Thymus (tissue), 11 donors: ENCODE measurements at regions not wholly inside any gene's neighbourhood (a gene's known extent, or its start where the extent isn't known, plus 50 kb on each side); places are given as distances from the start of the nearest gene placed in this dataset.

Experiments used
- DNase-seq, 9 donors: peaks; one replicate each; pipeline ENCODE4 v3.0.0-alpha.2; 2013; ENCODE audit warnings: low spot score in 9 of 9, low read depth in 6 of 9, missing footprints in 1 of 9
- H3K27ac ChIP-seq, 2 donors: one replicate each; pipeline ENCODE4 v1.5.1; 2013; ENCODE audit warnings: control low read depth in 1 of 2, low read depth in 1 of 2, low read length in 1 of 2, mild to moderate bottlenecking in 1 of 2, moderate library complexity in 1 of 2
- H3K27me3 ChIP-seq, 2 donors: one replicate each; pipeline ENCODE4 v1.5.1; 2013; ENCODE audit warnings: low read length in 1 of 2; ENCODE audit not compliant: control insufficient read depth in 2 of 2, insufficient read depth in 1 of 2
- H3K36me3 ChIP-seq, 2 donors: one replicate each; pipeline ENCODE4 v1.5.1; 2013; ENCODE audit warnings: low read length in 1 of 2, mild to moderate bottlenecking in 1 of 2, moderate library complexity in 1 of 2; ENCODE audit not compliant: control insufficient read depth in 2 of 2, insufficient read depth in 2 of 2
- H3K4me1 ChIP-seq, 2 donors: one replicate each; pipeline ENCODE4 v1.5.1; 2013; ENCODE audit warnings: low read length in 2 of 2; ENCODE audit not compliant: control insufficient read depth in 2 of 2, insufficient read depth in 2 of 2
- H3K4me3 ChIP-seq, 2 donors: one replicate each; pipeline ENCODE4 v1.5.1; 2013; ENCODE audit warnings: low read length in 2 of 2, control low read depth in 1 of 2, mild to moderate bottlenecking in 1 of 2
- H3K9me3 ChIP-seq, 2 donors: one replicate each; pipeline ENCODE4 v1.5.1; 2013; ENCODE audit warnings: low read length in 1 of 2, mild to moderate bottlenecking in 1 of 2; ENCODE audit not compliant: control insufficient read depth in 2 of 2, insufficient read depth in 1 of 2
- WGBS: extraction: QIAGEN DNeasy Blood & Tissue Kit; methylation state at CpG from one replicate; pipeline ENCODE4 v1.1.7; 2013; 5-methylcytosine and 5-hydroxymethylcytosine counted together
- donor health status: healthy.

- Histone ChIP-seq H3K27me3 (no peaks in the 10 kb centered on the region), H3K9me3 (no peaks in the 10 kb centered on the region), H3K36me3 (no peaks in the 10 kb centered on the region), H3K27ac (no peak overlapping the region), H3K4me3 (no peak overlapping the region), H3K4me1 (no peaks in the 10 kb centered on the region)
- 90% methylated on average over 4 of the region's 4 CpGs for WGBS
- DNase-seq, result no peak
These were observed 247.7 kb upstream of the ZMIZ1 start for GRCh38 chr10:78821052-78821451.

GRCh38 chr10:78828647-78829539 lies 239.9 kb upstream of the ZMIZ1 start:
- H3K36me3 ChIP-seq, result no peaks in the 10 kb centered on the region
- peaks cover 0 to 5% of the 10 kb centered on the region in 2 donors for H3K27me3 ChIP-seq
- no peak overlapping the region for H3K4me3 ChIP-seq
- H3K9me3 ChIP-seq, result peaks cover 2 to 4% of the 10 kb centered on the region in 2 donors
- WGBS, result 95% methylated on average over 24 of the region's 24 CpGs
- no peaks in the 10 kb centered on the region for H3K4me1 ChIP-seq
- H3K27ac ChIP-seq, result no peak overlapping the region
- DNase-seq, result no peak

- H3K4me3 ChIP-seq, result no peak overlapping the region
- no peak overlapping the region for H3K27ac ChIP-seq
- peaks cover 0 to 5% of the 10 kb centered on the region in 2 donors for H3K27me3 ChIP-seq
- no peak for DNase-seq
- peaks cover 2 to 4% of the 10 kb centered on the region in 2 donors for H3K9me3 ChIP-seq
- 95% methylated on average over 9 of the region's 9 CpGs for WGBS
- no peaks in the 10 kb centered on the region for H3K36me3 ChIP-seq
- no peaks in the 10 kb centered on the region for H3K4me1 ChIP-seq
These were observed 239.2 kb upstream of the ZMIZ1 start for GRCh38 chr10:78829565-78829964.

- Histone ChIP-seq H3K27me3 (peaks cover 0 to 5% of the 10 kb centered on the region in 2 donors), H3K4me1 (no peaks in the 10 kb centered on the region), H3K27ac (no peak overlapping the region), H3K9me3 (peaks cover 2 to 4% of the 10 kb centered on the region in 2 donors), H3K4me3 (no peak overlapping the region), H3K36me3 (no peaks in the 10 kb centered on the region)
- 68% methylated on average over 7 of the region's 7 CpGs for WGBS
- no peak for DNase-seq
These were observed 238.4 kb upstream of the ZMIZ1 start for GRCh38 chr10:78830062-78830975.

GRCh38 chr10:78830976-78831375 lies 237.8 kb upstream of the ZMIZ1 start:
- DNase-seq, result no peak
- peaks cover 0 to 5% of the 10 kb centered on the region in 2 donors for H3K27me3 ChIP-seq
- no peaks in the 10 kb centered on the region for H3K4me1 ChIP-seq
- no peak overlapping the region for H3K27ac ChIP-seq
- no peaks in the 10 kb centered on the region for H3K36me3 ChIP-seq
- 13% methylated on average over 7 of the region's 7 CpGs for WGBS
- no peak overlapping the region for H3K4me3 ChIP-seq
- peaks cover 2 to 4% of the 10 kb centered on the region in 2 donors for H3K9me3 ChIP-seq

GRCh38 chr10:78831461-78831860 lies 237.3 kb upstream of the ZMIZ1 start:
- 81% methylated on average over 8 of the region's 8 CpGs for WGBS
- H3K36me3 ChIP-seq, result no peaks in the 10 kb centered on the region
- no peak overlapping the region for H3K4me3 ChIP-seq
- DNase-seq, result no peak
- no peak overlapping the region for H3K27ac ChIP-seq
- no peaks in the 10 kb centered on the region for H3K4me1 ChIP-seq
- H3K27me3 ChIP-seq, result peaks cover 0 to 5% of the 10 kb centered on the region in 2 donors
- peaks cover 2 to 4% of the 10 kb centered on the region in 2 donors for H3K9me3 ChIP-seq

GRCh38 chr10:78832281-78832680 lies 236.5 kb upstream of the ZMIZ1 start:
- H3K9me3 ChIP-seq, result peaks cover 2 to 4% of the 10 kb centered on the region in 2 donors
- WGBS, result 98% methylated on average over 2 of the region's 2 CpGs
- no peaks in the 10 kb centered on the region for H3K4me1 ChIP-seq
- H3K27me3 ChIP-seq, result peaks cover 0 to 5% of the 10 kb centered on the region in 2 donors
- H3K4me3 ChIP-seq, result no peak overlapping the region
- no peak for DNase-seq
- H3K36me3 ChIP-seq, result no peaks in the 10 kb centered on the region
- no peak overlapping the region for H3K27ac ChIP-seq

- H3K27me3 ChIP-seq, result peaks cover 0 to 4% of the 10 kb centered on the region in 2 donors
- no peak overlapping the region for H3K27ac ChIP-seq
- no peak overlapping the region for H3K4me3 ChIP-seq
- H3K9me3 ChIP-seq, result no peaks in the 10 kb centered on the region
- no peak for DNase-seq
- WGBS, result 95% methylated on average over 5 of the region's 5 CpGs
- H3K4me1 ChIP-seq, result no peaks in the 10 kb centered on the region
- no peaks in the 10 kb centered on the region for H3K36me3 ChIP-seq
These were observed 230.6 kb upstream of the ZMIZ1 start for GRCh38 chr10:78838141-78838657.
